CD4-positive, alpha-beta T cell treated with Interferon alpha-2 for 1 hour (primary cell): ENCODE measurements at regions not wholly inside any gene's neighbourhood (a gene's known extent, or its start where the extent isn't known, plus 50 kb on each side); places are given as distances from the start of the nearest gene placed in this dataset.

Experiments used
- DNase-seq, 2 donors: peaks; one replicate each; pipeline ENCODE4 v3.0.0-alpha.2; 2020 to 2022

- no peak for DNase-seq
Observed at GRCh38 chr4:116870686-116871085, 214.7 kb downstream of the TRAM1L1 start.

GRCh38 chr4:116866106-116866505 is 219.3 kb downstream of the TRAM1L1 start:
- DNase-seq: no peak

- DNase-seq: no peak
Observed at GRCh38 chr4:116862592-116862991, 222.8 kb downstream of the TRAM1L1 start.

GRCh38 chr4:116860891-116861290 is 224.5 kb downstream of the TRAM1L1 start:
- DNase-seq: no peak

- no peak for DNase-seq
Observed at GRCh38 chr4:116849620-116850019, 235.8 kb downstream of the TRAM1L1 start.

GRCh38 chr4:116847616-116848015 is 237.8 kb downstream of the TRAM1L1 start:
- DNase-seq: no peak

DNA sequence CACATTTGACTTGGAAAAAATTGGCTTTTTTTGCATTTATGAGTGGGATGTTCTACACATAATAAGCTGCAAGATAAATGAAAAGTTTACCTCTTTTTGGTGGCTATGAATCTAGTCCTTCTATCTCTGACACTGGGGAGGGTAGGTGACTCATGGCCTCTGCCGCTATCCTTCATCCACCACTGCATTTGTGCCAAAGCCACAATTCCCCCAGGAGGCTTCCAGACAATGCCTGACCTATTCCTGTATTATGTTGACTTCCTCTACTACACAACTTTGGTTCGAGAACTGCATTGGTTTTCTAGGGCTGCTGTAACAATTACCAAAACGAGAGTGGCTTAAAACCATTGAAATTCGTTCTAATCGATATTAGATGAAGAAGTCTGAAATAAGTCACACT is 245.6 kb downstream of the TRAM1L1 start:
- no peak for DNase-seq

- no peak for DNase-seq
Observed at GRCh38 chr4:116838609-116839008, 246.8 kb downstream of the TRAM1L1 start.

DNA sequence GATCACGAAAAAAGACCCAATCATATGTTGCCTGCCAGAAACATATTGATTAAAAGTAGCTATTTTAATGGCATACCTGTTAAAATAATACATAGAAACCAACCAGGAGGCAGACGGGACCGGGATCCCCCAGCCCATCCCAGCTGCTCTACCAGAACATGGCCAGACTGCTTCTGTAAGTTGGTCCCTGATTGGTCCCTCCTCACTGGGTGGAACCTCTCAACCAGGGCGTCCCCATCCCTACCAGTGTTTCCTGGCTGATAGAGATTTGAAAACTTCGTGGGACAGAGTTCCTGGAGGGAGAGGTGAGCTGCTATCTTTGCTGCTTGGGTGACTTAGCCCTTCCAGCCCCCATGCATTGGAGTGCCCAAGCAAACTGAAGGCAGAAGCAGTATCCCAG is 256.2 kb downstream of the TRAM1L1 start:
- no peak for DNase-seq

DNA sequence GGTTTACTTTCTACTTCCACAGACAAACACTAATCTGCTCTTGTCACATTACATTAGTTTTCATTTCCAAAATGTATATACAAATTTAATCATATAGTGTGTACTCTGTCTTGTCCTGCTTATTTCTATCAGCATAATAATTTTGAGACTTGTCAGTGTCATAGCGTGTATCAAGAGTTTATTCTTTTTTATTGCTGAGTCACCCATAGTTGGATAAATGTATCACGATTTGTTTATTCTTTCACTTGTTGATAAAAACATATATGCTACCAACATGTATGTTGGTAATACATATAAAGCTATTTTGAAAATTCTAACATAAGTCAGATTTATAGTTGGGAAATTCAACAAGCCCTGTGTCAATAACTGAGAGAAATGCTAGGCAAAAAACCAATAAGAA is 261.2 kb downstream of the TRAM1L1 start:
- no peak for DNase-seq

GRCh38 chr4:116811730-116812129 is 273.6 kb downstream of the TRAM1L1 start:
- no peak for DNase-seq

GRCh38 chr4:116796022-116796421 is 289.4 kb downstream of the TRAM1L1 start:
- no peak for DNase-seq

- no peak for DNase-seq
Observed at GRCh38 chr4:116788723-116789122, 296.7 kb downstream of the TRAM1L1 start.

DNA sequence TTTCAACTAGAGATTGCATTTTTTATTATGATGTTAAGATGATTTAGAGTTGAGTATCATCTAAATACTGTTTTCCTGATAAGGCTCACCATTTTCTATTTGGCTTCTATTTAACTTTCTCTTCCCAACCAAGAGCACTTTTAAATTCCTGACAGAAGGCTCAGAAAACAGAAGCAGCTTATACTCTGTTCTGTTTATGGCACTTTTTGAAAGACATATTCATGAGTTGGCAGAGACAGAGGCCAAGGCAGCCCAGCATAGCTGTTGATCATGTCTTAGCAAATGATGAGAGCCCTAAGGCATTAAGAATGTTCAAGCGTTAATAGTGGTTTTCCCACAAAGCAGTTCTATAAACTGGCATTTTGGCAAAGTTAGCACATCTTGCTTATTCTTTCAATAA is 330.3 kb downstream of the TRAM1L1 start:
- no peak for DNase-seq

- no peak for DNase-seq
Observed at GRCh38 chr4:116752027-116752426, 333.3 kb downstream of the TRAM1L1 start.

- DNase-seq: no peak
Observed at GRCh38 chr4:116736756-116737155, 348.6 kb downstream of the TRAM1L1 start.

- no peak for DNase-seq
Observed at GRCh38 chr4:116734178-116734577, 351.2 kb downstream of the TRAM1L1 start.

DNA sequence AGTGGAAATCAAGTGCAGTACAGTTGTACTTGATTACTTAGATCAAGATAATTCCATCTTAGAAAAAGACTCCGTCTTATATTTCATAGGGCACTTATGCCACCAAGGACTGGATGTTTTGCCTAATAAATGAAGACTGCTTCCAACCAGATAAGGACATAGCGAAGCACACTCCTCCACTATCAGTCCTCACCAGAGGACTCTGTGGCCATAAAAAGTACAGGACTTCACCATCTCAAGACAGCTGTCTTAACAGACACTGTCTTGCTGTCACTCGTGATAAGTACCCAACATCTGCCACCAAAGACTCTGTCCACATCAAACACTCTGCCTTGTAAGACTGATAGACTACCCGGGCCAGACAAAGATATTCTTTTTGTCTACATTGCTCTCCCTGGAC is 352.0 kb downstream of the TRAM1L1 start:
- DNase-seq: no peak

DNA sequence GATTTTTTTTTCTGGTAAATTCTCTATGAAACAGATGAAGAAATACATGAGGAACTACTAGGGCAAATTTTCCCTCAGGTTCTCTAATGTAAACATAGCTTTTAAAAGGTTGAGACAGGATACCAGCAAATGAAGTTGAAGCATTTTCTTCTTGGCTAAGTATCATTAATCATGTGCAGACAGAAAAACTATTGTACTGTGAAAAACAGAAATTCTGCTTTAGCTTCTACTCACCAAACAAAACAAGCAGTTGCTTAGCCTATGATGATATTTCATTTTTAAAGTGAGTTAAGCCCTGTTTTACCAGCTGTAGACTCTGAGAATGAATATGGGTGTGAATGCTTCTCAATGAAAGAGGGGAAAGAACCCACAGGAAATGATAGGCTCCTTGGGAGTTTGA is 358.9 kb downstream of the TRAM1L1 start:
- DNase-seq: no peak

DNA sequence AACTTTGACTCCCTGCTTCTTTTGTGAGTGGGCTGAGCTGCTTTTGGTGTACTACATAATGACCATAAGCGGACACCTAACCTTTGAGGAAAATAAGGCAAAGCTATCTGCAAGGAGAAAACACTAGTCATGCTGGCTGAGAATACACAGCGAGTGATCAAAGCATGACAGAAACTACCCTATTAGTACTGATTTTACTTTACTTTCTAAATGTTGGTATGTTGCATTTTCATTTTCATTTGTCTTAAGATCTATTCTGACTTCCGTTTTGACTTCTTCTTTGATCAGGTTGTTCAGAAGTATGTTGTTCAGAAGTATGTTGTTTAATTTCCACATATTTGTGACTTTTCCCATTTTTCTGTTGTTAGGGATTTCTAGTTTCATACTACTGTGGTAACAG is 361.1 kb downstream of the TRAM1L1 start:
- no peak for DNase-seq

GRCh38 chr4:116705466-116705865 is 379.9 kb downstream of the TRAM1L1 start:
- no peak for DNase-seq

DNA sequence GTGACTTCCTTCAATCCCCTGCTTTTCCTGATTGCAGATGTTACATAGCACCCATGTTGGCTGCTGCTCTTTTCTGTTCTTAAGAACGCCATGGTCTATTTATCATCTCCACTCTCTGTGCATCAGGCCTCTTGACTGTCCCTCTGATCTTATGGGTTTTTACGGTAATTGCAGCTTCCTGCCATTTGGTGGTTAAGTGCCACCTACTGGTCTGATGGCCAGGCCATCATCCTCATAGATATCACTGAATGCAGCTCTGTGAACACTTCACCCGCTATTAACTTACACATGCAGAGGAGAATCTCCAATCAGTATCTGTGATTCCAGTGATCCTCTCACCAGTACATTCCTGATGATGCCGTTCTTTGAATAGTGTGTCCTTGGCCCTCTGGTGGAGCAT is 382.4 kb downstream of the TRAM1L1 start:
- no peak for DNase-seq

DNA sequence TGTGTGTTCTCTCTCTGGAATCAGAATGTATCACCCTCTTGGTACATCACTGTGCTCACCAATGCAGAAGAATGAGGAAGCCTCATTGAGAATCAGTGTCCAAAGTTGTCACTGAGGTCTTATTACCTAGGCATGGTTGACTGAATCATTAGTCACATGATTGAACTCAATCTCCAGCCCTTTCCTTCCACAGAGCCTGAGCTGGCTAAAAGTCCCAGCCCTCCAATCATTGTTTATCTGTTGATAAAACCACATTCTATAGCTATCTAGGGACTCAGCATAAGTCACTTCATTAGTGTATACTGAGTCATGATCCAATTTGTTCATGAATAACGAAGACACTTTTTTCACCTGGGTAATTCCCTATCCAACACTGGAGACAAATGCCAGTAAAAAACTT is 396.8 kb downstream of the TRAM1L1 start:
- no peak for DNase-seq

DNA sequence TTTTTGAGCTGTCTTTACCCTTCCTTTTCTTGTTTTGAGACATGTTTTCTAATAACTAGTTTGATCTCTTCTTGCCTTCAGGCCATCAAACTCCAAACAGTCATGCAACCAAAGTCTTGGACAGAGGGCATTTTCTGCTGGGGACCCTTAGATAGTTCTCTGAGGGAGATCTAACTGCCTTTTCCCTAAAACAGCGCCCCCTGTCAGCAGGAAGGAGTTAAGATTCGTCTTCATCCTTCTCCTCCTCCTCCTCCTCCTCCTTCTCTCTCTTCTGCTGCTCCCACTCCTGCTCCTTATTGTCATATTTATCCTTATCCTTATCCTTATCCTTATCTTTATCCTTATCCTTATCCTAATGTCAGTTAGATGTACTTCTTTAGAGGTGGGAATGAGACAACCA is 417.2 kb downstream of the TRAM1L1 start:
- no peak for DNase-seq

DNA sequence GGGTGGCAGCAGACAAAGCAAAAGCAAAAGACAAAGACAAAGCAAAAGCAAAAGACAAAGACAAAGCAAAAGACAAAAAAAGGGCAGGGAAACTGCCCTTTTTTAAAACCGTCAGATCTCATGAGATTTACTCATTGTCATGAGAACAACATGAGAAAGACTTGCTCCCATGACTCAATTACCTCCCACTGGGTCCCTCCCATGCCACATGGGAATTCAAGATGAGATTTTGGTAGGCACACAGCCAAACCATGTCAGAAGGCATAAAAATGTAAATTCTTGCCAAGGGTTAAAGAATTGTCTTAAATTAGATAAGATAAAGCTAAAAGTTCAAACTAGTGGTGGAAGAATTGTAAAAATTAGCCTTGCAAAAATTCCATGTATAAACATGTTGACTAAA is 419.7 kb downstream of the TRAM1L1 start:
- no peak for DNase-seq

- DNase-seq: no peak
Observed at GRCh38 chr4:116664198-116664597, 421.2 kb downstream of the TRAM1L1 start.
